HG03521 (cell line): ENCODE measurements at regions not wholly inside any gene's neighbourhood (a gene's known extent, or its start where the extent isn't known, plus 50 kb on each side); places are given as distances from the start of the nearest gene placed in this dataset.

Experiments
- ATAC-seq: cut with Tn5 transposase; IDR thresholded peaks from one replicate; pipeline ENCODE4 v1.9.1; 2021; ENCODE audit warnings: mild to moderate bottlenecking, moderate library complexity; ENCODE audit not compliant: unreplicated experiment

GRCh38 chr9:99391937-99392594 is 170.0 kb downstream of the SEC61B start:
- ATAC-seq = no peak

- no peak for ATAC-seq
These were observed 170.9 kb downstream of the SEC61B start for GRCh38 chr9:99392986-99393385.

- no peak for ATAC-seq
These were observed 171.9 kb downstream of the SEC61B start for GRCh38 chr9:99393993-99394392.

GRCh38 chr9:99398241-99398640 is 176.2 kb downstream of the SEC61B start:
- ATAC-seq = no peak

- ATAC-seq = no peak
These were observed 177.4 kb downstream of the SEC61B start for GRCh38 chr9:99399474-99399873.

GRCh38 chr9:99400184-99400731 is 178.2 kb downstream of the SEC61B start:
- no peak for ATAC-seq

- ATAC-seq = no peak
These were observed 179.8 kb downstream of the SEC61B start for GRCh38 chr9:99401680-99402504.

GRCh38 chr9:99403371-99403770 is 181.3 kb downstream of the SEC61B start:
- ATAC-seq = no peak

GRCh38 chr9:99405359-99405758 is 183.3 kb downstream of the SEC61B start:
- ATAC-seq = no peak

GRCh38 chr9:99406939-99407338 is 184.9 kb downstream of the SEC61B start:
- no peak for ATAC-seq

- no peak for ATAC-seq
These were observed 189.0 kb downstream of the SEC61B start for GRCh38 chr9:99411068-99411467.

- ATAC-seq = no peak
These were observed 189.5 kb downstream of the SEC61B start for GRCh38 chr9:99411479-99412115.

- ATAC-seq = no peak
These were observed 190.5 kb downstream of the SEC61B start for GRCh38 chr9:99412606-99413005.

- no peak for ATAC-seq
These were observed 192.2 kb downstream of the SEC61B start for GRCh38 chr9:99414321-99414720.

- ATAC-seq = no peak
These were observed 193.5 kb downstream of the SEC61B start for GRCh38 chr9:99415606-99416005.

- no peak for ATAC-seq
These were observed 193.9 kb downstream of the SEC61B start for GRCh38 chr9:99416007-99416406.

GRCh38 chr9:99419070-99419469 is 197.0 kb downstream of the SEC61B start:
- no peak for ATAC-seq

- no peak for ATAC-seq
These were observed 199.3 kb downstream of the SEC61B start for GRCh38 chr9:99421369-99421768.

GRCh38 chr9:99425124-99425523 is 203.0 kb downstream of the SEC61B start:
- no peak for ATAC-seq

- no peak for ATAC-seq
These were observed 204.1 kb downstream of the SEC61B start for GRCh38 chr9:99425923-99426842.

GRCh38 chr9:99427260-99427659 is 205.2 kb downstream of the SEC61B start:
- ATAC-seq = no peak
